ENCODE measurements at regions not wholly inside any gene's neighbourhood (a gene's known extent, or its start where the extent isn't known, plus 50 kb on each side); places are given as distances from the start of the nearest gene placed in this dataset.

DNA sequence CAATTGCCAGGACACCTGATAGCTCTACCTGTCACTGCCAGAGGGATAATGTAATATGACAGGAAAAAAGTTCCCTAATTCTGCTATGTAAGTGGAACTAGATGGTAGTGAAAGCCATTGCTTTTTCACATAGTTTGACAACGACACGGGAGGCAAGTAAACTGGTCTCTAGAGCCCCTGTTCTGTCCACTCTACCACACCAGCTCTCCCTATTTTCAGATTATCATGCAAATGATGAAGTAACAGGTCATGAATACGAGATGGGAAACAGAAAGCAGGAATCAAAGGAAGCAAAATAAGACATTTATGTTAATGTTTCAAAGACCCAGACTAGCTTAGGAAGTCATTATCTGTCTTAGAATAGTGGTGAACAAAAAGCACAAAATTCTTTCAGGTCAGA is 56.2 kb downstream of the TAF11L14 start:
- H3K4me1 ChIP-seq (ENCODE audit: low read depth, poor library complexity, severe bottlenecking), result no peaks in the 10 kb centered on the region
- H3K4me3 ChIP-seq (IDR thresholded peaks at IDR 0.05; ENCODE audit: insufficient read depth, low read depth, low read length), result no peak overlapping the region
- no peaks in the 10 kb centered on the region for H3K79me2 ChIP-seq (ENCODE audit: insufficient read depth, low read depth)
- H3K4me2 ChIP-seq, result no peak overlapping the region
- TF ChIP-seq, protein P1, sequence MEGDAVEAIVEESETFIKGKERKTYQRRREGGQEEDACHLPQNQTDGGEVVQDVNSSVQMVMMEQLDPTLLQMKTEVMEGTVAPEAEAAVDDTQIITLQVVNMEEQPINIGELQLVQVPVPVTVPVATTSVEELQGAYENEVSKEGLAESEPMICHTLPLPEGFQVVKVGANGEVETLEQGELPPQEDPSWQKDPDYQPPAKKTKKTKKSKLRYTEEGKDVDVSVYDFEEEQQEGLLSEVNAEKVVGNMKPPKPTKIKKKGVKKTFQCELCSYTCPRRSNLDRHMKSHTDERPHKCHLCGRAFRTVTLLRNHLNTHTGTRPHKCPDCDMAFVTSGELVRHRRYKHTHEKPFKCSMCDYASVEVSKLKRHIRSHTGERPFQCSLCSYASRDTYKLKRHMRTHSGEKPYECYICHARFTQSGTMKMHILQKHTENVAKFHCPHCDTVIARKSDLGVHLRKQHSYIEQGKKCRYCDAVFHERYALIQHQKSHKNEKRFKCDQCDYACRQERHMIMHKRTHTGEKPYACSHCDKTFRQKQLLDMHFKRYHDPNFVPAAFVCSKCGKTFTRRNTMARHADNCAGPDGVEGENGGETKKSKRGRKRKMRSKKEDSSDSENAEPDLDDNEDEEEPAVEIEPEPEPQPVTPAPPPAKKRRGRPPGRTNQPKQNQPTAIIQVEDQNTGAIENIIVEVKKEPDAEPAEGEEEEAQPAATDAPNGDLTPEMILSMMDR (conservative IDR thresholded peaks at IDR 0.05; ENCODE audit: low read depth, low read length), result no peak
- H2AFZ ChIP-seq (ENCODE audit: low read depth), result no peak overlapping the region
- no peaks in the 10 kb centered on the region for H4K20me1 ChIP-seq (ENCODE audit: insufficient read depth)
- no peak overlapping the region for H3K27ac ChIP-seq
- H3K36me3 ChIP-seq (ENCODE audit: insufficient read depth), result no peaks in the 10 kb centered on the region
- no peak overlapping the region for H3K9ac ChIP-seq
- H3K27me3 ChIP-seq (ENCODE audit: insufficient read depth, low read depth), result no peaks in the 10 kb centered on the region

DNA sequence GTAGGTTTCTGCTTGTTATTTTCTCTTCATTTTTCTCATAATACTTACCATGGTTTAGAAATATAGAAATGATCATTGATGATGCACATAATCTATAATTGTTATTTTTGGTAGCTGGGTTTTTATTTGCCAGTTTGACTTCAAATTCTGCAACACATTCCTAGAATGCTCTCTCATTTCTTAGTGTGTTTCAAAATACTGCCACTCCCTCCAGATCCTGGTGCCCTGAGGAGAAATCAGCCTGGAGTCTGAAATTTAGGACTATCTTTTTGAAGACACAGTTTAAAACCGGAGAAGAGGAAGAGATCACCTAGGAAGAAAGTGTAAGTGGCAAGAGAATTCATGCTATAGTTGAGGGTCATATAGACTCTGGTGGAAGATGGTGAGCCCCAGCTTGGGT is 57.5 kb downstream of the TAF11L14 start:
- H2AFZ ChIP-seq (ENCODE audit: low read depth), result no peak overlapping the region
- TF ChIP-seq, protein P1 (conservative IDR thresholded peaks at IDR 0.05; ENCODE audit: low read depth, low read length), result no peak
- H3K36me3 ChIP-seq (ENCODE audit: insufficient read depth), result no peaks in the 10 kb centered on the region
- H3K4me1 ChIP-seq (ENCODE audit: low read depth, poor library complexity, severe bottlenecking), result no peaks in the 10 kb centered on the region
- no peaks in the 10 kb centered on the region for H4K20me1 ChIP-seq (ENCODE audit: insufficient read depth)
- no peak overlapping the region for H3K9ac ChIP-seq
- H3K4me3 ChIP-seq (IDR thresholded peaks at IDR 0.05; ENCODE audit: insufficient read depth, low read depth, low read length), result no peak overlapping the region
- no peak overlapping the region for H3K27ac ChIP-seq
- H3K27me3 ChIP-seq (ENCODE audit: insufficient read depth, low read depth), result no peaks in the 10 kb centered on the region
- no peaks in the 10 kb centered on the region for H3K79me2 ChIP-seq (ENCODE audit: insufficient read depth, low read depth)
- no peak overlapping the region for H3K4me2 ChIP-seq

DNA sequence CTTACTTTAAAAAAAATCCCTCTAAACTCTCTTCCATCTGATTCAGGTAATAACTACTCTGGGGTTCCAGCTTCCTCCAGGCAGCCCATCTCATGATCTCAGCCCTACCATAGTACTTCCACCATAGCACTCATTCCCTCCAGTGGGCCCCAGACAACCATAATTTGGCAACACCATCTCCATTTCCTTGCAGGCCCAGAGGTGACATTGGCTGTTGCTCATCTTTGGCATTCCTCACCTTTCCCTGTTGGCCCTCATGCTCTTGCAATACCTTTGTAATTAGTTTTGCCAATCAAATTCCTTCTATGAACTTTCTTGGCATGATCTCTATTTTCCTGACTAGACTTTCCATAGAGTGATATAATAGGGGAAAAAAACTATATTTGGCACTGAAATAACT is 60.1 kb downstream of the TAF11L14 start:
- H2AFZ ChIP-seq (ENCODE audit: low read depth), result no peak overlapping the region
- no peaks in the 10 kb centered on the region for H3K79me2 ChIP-seq (ENCODE audit: insufficient read depth, low read depth)
- no peak overlapping the region for H3K27ac ChIP-seq
- TF ChIP-seq, protein P1 (conservative IDR thresholded peaks at IDR 0.05; ENCODE audit: low read depth, low read length), result no peak
- H3K27me3 ChIP-seq (ENCODE audit: insufficient read depth, low read depth), result no peaks in the 10 kb centered on the region
- H4K20me1 ChIP-seq (ENCODE audit: insufficient read depth), result no peaks in the 10 kb centered on the region
- no peaks in the 10 kb centered on the region for H3K36me3 ChIP-seq (ENCODE audit: insufficient read depth)
- no peaks in the 10 kb centered on the region for H3K4me1 ChIP-seq (ENCODE audit: low read depth, poor library complexity, severe bottlenecking)
- no peak overlapping the region for H3K4me2 ChIP-seq
- no peak overlapping the region for H3K4me3 ChIP-seq (IDR thresholded peaks at IDR 0.05; ENCODE audit: insufficient read depth, low read depth, low read length)
- no peak overlapping the region for H3K9ac ChIP-seq

DNA sequence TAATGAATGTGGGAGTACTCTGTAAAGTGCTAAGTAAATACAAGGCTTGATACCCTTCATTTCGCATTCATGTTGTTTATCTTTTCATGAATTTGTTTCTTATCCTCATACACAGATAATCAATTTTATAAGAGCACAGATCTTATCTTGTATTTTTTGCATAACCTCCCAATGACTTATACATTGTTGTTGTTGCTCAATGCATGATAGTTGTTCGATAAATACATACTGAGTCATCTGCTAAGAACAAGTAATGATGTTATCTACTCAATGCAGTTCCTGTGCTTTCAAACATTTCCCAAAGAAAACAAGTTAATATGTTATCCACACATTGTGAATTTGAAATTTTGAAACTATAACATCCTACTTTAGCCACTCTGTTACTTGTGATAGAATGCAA is 60.7 kb downstream of the TAF11L14 start:
- H3K36me3 ChIP-seq (ENCODE audit: insufficient read depth), result no peaks in the 10 kb centered on the region
- no peak overlapping the region for H2AFZ ChIP-seq (ENCODE audit: low read depth)
- no peaks in the 10 kb centered on the region for H3K4me1 ChIP-seq (ENCODE audit: low read depth, poor library complexity, severe bottlenecking)
- H3K79me2 ChIP-seq (ENCODE audit: insufficient read depth, low read depth), result no peaks in the 10 kb centered on the region
- H3K4me2 ChIP-seq, result no peak overlapping the region
- TF ChIP-seq, protein P1 (conservative IDR thresholded peaks at IDR 0.05; ENCODE audit: low read depth, low read length), result no peak
- H3K27me3 ChIP-seq (ENCODE audit: insufficient read depth, low read depth), result no peaks in the 10 kb centered on the region
- no peaks in the 10 kb centered on the region for H4K20me1 ChIP-seq (ENCODE audit: insufficient read depth)
- H3K4me3 ChIP-seq (IDR thresholded peaks at IDR 0.05; ENCODE audit: insufficient read depth, low read depth, low read length), result no peak overlapping the region
- no peak overlapping the region for H3K27ac ChIP-seq
- no peak overlapping the region for H3K9ac ChIP-seq

DNA sequence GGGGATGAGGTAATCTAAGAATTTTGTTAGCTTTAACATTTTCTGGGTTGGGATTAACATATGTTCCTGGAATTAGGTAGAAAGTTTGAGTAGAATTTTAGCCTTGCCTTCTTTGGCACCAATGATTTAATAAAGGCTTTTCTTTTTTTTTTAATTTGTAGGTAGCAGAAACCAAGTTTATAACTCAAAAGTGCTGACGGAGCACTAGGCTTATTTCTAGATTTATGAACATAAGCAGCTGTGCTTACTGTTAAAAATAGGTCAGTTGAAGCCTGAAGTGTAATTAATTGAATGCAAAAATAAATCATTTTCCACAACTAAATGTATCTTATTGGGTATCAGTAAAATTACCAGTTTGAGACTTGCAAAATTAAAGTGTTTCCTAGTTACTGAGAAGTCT is 62.4 kb downstream of the TAF11L14 start:
- no peaks in the 10 kb centered on the region for H3K4me1 ChIP-seq (ENCODE audit: low read depth, poor library complexity, severe bottlenecking)
- no peak overlapping the region for H3K4me3 ChIP-seq (IDR thresholded peaks at IDR 0.05; ENCODE audit: insufficient read depth, low read depth, low read length)
- H4K20me1 ChIP-seq (ENCODE audit: insufficient read depth), result no peaks in the 10 kb centered on the region
- no peaks in the 10 kb centered on the region for H3K79me2 ChIP-seq (ENCODE audit: insufficient read depth, low read depth)
- H3K9ac ChIP-seq, result no peak overlapping the region
- TF ChIP-seq, protein P1 (conservative IDR thresholded peaks at IDR 0.05; ENCODE audit: low read depth, low read length), result no peak
- H3K4me2 ChIP-seq, result no peak overlapping the region
- no peaks in the 10 kb centered on the region for H3K36me3 ChIP-seq (ENCODE audit: insufficient read depth)
- H2AFZ ChIP-seq (ENCODE audit: low read depth), result no peak overlapping the region
- no peak overlapping the region for H3K27ac ChIP-seq
- H3K27me3 ChIP-seq (ENCODE audit: insufficient read depth, low read depth), result no peaks in the 10 kb centered on the region
